ENCODE measurements at regions not wholly inside any gene's neighbourhood (a gene's known extent, or its start where the extent isn't known, plus 50 kb on each side); places are given as distances from the start of the nearest gene placed in this dataset.

DNA sequence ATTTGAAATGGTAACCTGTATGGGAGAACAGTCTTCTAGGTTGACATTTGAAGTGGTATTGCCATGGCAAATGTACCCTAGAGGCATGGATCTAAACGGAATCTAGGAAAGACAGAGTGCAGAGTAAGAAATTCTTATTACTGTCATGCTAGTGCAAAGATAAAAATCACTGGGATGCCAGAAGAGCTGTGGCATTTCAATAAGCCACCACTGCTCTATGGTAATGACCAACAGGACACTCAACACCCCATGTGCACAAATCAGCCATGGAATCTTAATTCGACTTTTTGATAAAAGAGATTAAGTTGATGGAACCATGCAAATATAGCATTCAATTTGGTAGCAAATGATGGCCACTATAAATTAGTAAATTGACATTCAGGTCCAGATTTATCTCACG, 74.1 kb downstream of the ID4 start:
- no peaks in the 10 kb centered on the region for H3K79me2 ChIP-seq (ENCODE audit: control insufficient read depth in 1 of 2, insufficient read depth in 2 of 2, low read length in 2 of 2)
- no peaks in the 10 kb centered on the region for H3K36me3 ChIP-seq (ENCODE audit: control insufficient read depth in 2 of 4, insufficient read depth in 4 of 4, low read length in 3 of 4)
- POLR2A ChIA-PET (ENCODE audit: partially characterized antibody): no interaction called here
- H2AFZ ChIP-seq (ENCODE audit: low read length): no peak overlapping the region
- no peaks in the 10 kb centered on the region for H3K4me1 ChIP-seq (replicated peaks in 1 of 4; ENCODE audit: control insufficient read depth in 3 of 4, insufficient read depth in 4 of 4, low read length in 3 of 4)
- no peak overlapping the region for H2BK5ac ChIP-seq (ENCODE audit: low read depth, low read length)
- no peak overlapping the region for H3K4ac ChIP-seq (replicated peaks; ENCODE audit: insufficient read length, low read depth, low read length)
- no peak overlapping the region for H3K27ac ChIP-seq (ENCODE audit: low read depth, low read length)
- no peak overlapping the region for H3K4me2 ChIP-seq (ENCODE audit: insufficient read depth in 1 of 2, low read depth in 2 of 2, low read length in 2 of 2)
- H2AK5ac ChIP-seq (ENCODE audit: low read depth, low read length): no peak overlapping the region
- H4K5ac ChIP-seq (ENCODE audit: insufficient read length, low read depth, low read length): no peak overlapping the region
- CTCF ChIA-PET (ENCODE audit: partially characterized antibody): no interaction called here
- H4K20me1 ChIP-seq (replicated peaks in 1 of 2; ENCODE audit: control insufficient read depth in 1 of 2, insufficient read depth in 2 of 2, low read length in 2 of 2): no peaks in the 10 kb centered on the region
- no peak overlapping the region for H2BK12ac ChIP-seq (ENCODE audit: low read depth, low read length)
- H2BK120ac ChIP-seq (replicated peaks; ENCODE audit: low read depth, low read length): no peak overlapping the region
- H3K14ac ChIP-seq (ENCODE audit: insufficient read length): no peak overlapping the region
- H3K18ac ChIP-seq (ENCODE audit: extremely low read depth, low read length): no peak overlapping the region
- no peaks in the 10 kb centered on the region for H3K23me2 ChIP-seq (ENCODE audit: low read depth, low read length)
- H4K91ac ChIP-seq (replicated peaks; ENCODE audit: insufficient read length, low read length): no peak overlapping the region
- no peak overlapping the region for H3K9ac ChIP-seq (replicated peaks in 1 of 4; ENCODE audit: extremely low read depth in 1 of 4, low read depth in 3 of 4, low read length in 3 of 4)
- no peaks in the 10 kb centered on the region for H3K9me3 ChIP-seq (ENCODE audit: insufficient read depth in 2 of 2, low read depth in 1 of 2, low read length in 1 of 2)
- no peak overlapping the region for H4K8ac ChIP-seq (ENCODE audit: extremely low read depth, insufficient read depth, low read length)
- H2BK20ac ChIP-seq (ENCODE audit: low read length): no peak overlapping the region
- no peaks in the 10 kb centered on the region for H3K79me1 ChIP-seq (ENCODE audit: low read depth, low read length)
- H3K4me3 ChIP-seq (ENCODE audit: extremely low read depth in 1 of 4, insufficient read depth in 2 of 4, low read depth in 3 of 4, low read length in 4 of 4): no peak overlapping the region
- H2BK15ac ChIP-seq (ENCODE audit: low read length): no peak overlapping the region
- no peak overlapping the region for H3K23ac ChIP-seq (ENCODE audit: insufficient read length)
- WGBS, 2 experiments (ENCODE audit: extremely low coverage in 1 of 2, insufficient coverage in 1 of 2, insufficient read length in 1 of 2, insufficient replicate concordance in 2 of 2, low coverage in 1 of 2, low lambda C conversion rate in 2 of 2, missing lambda C conversion rate in 1 of 2): 92% methylated on average over 3 of the region's 3 CpGs; no CpG with 5 or more reads in 1 of the 2 experiments
- DNase-seq (ENCODE audit: low read depth in 1 of 2, low spot score in 2 of 2) (no peak), FAIRE-seq (no peak)
- H3K56ac ChIP-seq (replicated peaks; ENCODE audit: insufficient read length, low read depth, low read length): no peak overlapping the region
- no peaks in the 10 kb centered on the region for H3K27me3 ChIP-seq (replicated peaks in 1 of 4; ENCODE audit: control insufficient read depth in 3 of 4, extremely low read depth in 1 of 4, insufficient read depth in 3 of 4, low read length in 3 of 4)
- TF ChIP-seq RNF2 (IDR thresholded peaks at IDR 0.05; ENCODE audit: borderline replicate concordance, low read depth, low read length, missing control alignments, poor library complexity, severe bottlenecking) (no peak), EZH2 (IDR thresholded peaks at IDR 0.05; ENCODE audit: low read depth, low read length, severe bottlenecking) (no peak), MAFK (IDR thresholded peaks at IDR 0.05; ENCODE audit: low read depth, low read length) (no peak), HDAC2 (IDR thresholded peaks at IDR 0.05; ENCODE audit: borderline replicate concordance in 1 of 2, low read depth in 2 of 2, low read length in 2 of 2) (no peak), CEBPB (IDR thresholded peaks at IDR 0.05; ENCODE audit: low read depth, low read length) (no peak), BACH1 (IDR thresholded peaks at IDR 0.05; ENCODE audit: low read length) (no peak), RAD21 (IDR thresholded peaks at IDR 0.05 in 1 of 2, conservative IDR thresholded peaks at IDR 0.05 in 1 of 2; ENCODE audit: low read depth in 2 of 2, low read length in 2 of 2) (no peak), SRF (IDR thresholded peaks at IDR 0.05; ENCODE audit: low read depth, low read length) (no peak), EP300 (IDR thresholded peaks at IDR 0.05; ENCODE audit: borderline replicate concordance in 1 of 2, low read depth in 2 of 2, low read length in 2 of 2) (no peak), TEAD4 (IDR thresholded peaks at IDR 0.05; ENCODE audit: low read depth, low read length) (no peak), BCL11A (IDR thresholded peaks at IDR 0.05; ENCODE audit: low read depth in 2 of 2, low read length in 2 of 2) (no peak), KDM4A (IDR thresholded peaks at IDR 0.05; ENCODE audit: low read depth, low read length, severe bottlenecking) (no peak)
- TF ChIP-seq, protein P1, sequence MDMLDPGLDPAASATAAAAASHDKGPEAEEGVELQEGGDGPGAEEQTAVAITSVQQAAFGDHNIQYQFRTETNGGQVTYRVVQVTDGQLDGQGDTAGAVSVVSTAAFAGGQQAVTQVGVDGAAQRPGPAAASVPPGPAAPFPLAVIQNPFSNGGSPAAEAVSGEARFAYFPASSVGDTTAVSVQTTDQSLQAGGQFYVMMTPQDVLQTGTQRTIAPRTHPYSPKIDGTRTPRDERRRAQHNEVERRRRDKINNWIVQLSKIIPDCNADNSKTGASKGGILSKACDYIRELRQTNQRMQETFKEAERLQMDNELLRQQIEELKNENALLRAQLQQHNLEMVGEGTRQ (IDR thresholded peaks at IDR 0.05; ENCODE audit: low read length): no peak

All from H1 (cell line).